Mucosa of rectum (tissue), 2 donors: ENCODE measurements at regions not wholly inside any gene's neighbourhood (a gene's known extent, or its start where the extent isn't known, plus 50 kb on each side); places are given as distances from the start of the nearest gene placed in this dataset.

Experiments
- H3K27ac ChIP-seq, 2 donors: one replicate each; pipeline ENCODE4 v1.7.0; 2013; ENCODE audit warnings: inconsistent platforms in 2 of 2, low read depth in 2 of 2, low read length in 2 of 2
- H3K27me3 ChIP-seq, 2 donors: one replicate each; pipeline ENCODE4 v1.7.0; 2013; ENCODE audit warnings: low read length in 2 of 2; ENCODE audit not compliant: control insufficient read depth in 2 of 2, insufficient read depth in 2 of 2
- H3K36me3 ChIP-seq, 2 donors: one replicate each; pipeline ENCODE4 v1.7.0; 2013; ENCODE audit warnings: low read length in 2 of 2; ENCODE audit not compliant: control insufficient read depth in 2 of 2, insufficient read depth in 2 of 2
- H3K4me1 ChIP-seq, 2 donors: one replicate each; pipeline ENCODE4 v1.7.0; 2013; ENCODE audit warnings: low read length in 2 of 2, mild to moderate bottlenecking in 1 of 2; ENCODE audit not compliant: control insufficient read depth in 2 of 2, insufficient read depth in 2 of 2
- H3K4me3 ChIP-seq, 2 donors: one replicate each; pipeline ENCODE4 v1.7.0; 2013; ENCODE audit warnings: low read length in 2 of 2
- H3K9ac ChIP-seq, 2 donors: one replicate each; pipeline ENCODE4 v1.7.0; 2013; ENCODE audit warnings: low read length in 2 of 2, low read depth in 1 of 2, mild to moderate bottlenecking in 1 of 2
- H3K9me3 ChIP-seq, 2 donors: one replicate each; pipeline ENCODE4 v1.7.0; 2013; ENCODE audit warnings: low read length in 2 of 2; ENCODE audit not compliant: control insufficient read depth in 2 of 2
- donor health status: healthy.
- donor health status: Normal muscosa, but diverticular disease.

GRCh38 chr4:130322439-130322838 is 1226.5 kb downstream of the C4orf33 start:
- Histone ChIP-seq H3K4me3 (no peak overlapping the region), H3K36me3 (no peaks in the 10 kb centered on the region), H3K9ac (no peak overlapping the region), H3K9me3 (no peaks in the 10 kb centered on the region), H3K4me1 (no peaks in the 10 kb centered on the region), H3K27me3 (no peaks in the 10 kb centered on the region), H3K27ac (no peak overlapping the region)

- Histone ChIP-seq H3K9ac (no peak overlapping the region), H3K9me3 (no peaks in the 10 kb centered on the region), H3K36me3 (no peaks in the 10 kb centered on the region), H3K27me3 (no peaks in the 10 kb centered on the region), H3K27ac (no peak overlapping the region), H3K4me3 (no peak overlapping the region), H3K4me1 (no peaks in the 10 kb centered on the region)
Observed at GRCh38 chr4:130329036-130329435, 1233.1 kb downstream of the C4orf33 start.

GRCh38 chr4:130333241-130333759 is 1237.3 kb downstream of the C4orf33 start:
- Histone ChIP-seq H3K27me3 (no peaks in the 10 kb centered on the region), H3K4me3 (no peak overlapping the region), H3K36me3 (no peaks in the 10 kb centered on the region), H3K9ac (no peak overlapping the region), H3K27ac (no peak overlapping the region), H3K9me3 (no peaks in the 10 kb centered on the region), H3K4me1 (no peaks in the 10 kb centered on the region)

- H3K9me3 ChIP-seq: no peaks in the 10 kb centered on the region
- no peaks in the 10 kb centered on the region for H3K4me1 ChIP-seq
- H3K4me3 ChIP-seq: no peak overlapping the region
- H3K27ac ChIP-seq: no peak overlapping the region
- H3K36me3 ChIP-seq: no peaks in the 10 kb centered on the region
- H3K27me3 ChIP-seq: no peaks in the 10 kb centered on the region
- no peak overlapping the region for H3K9ac ChIP-seq
Observed at GRCh38 chr4:130335417-130336194, 1239.7 kb downstream of the C4orf33 start.

- no peaks in the 10 kb centered on the region for H3K36me3 ChIP-seq
- H3K9ac ChIP-seq: no peak overlapping the region
- H3K27ac ChIP-seq: no peak overlapping the region
- H3K9me3 ChIP-seq: no peaks in the 10 kb centered on the region
- H3K4me3 ChIP-seq: no peak overlapping the region
- no peaks in the 10 kb centered on the region for H3K4me1 ChIP-seq
- H3K27me3 ChIP-seq: no peaks in the 10 kb centered on the region
Observed at GRCh38 chr4:130336585-130337217, 1240.7 kb downstream of the C4orf33 start.

- Histone ChIP-seq H3K36me3 (no peaks in the 10 kb centered on the region), H3K9me3 (no peaks in the 10 kb centered on the region)
Observed at GRCh38 chr4:130338851-130339250, 1242.9 kb downstream of the C4orf33 start.

GRCh38 chr4:130349745-130350144 is 1253.8 kb downstream of the C4orf33 start:
- no peaks in the 10 kb centered on the region for H3K4me1 ChIP-seq
- no peak overlapping the region for H3K9ac ChIP-seq
- H3K9me3 ChIP-seq: no peaks in the 10 kb centered on the region
- H3K27ac ChIP-seq: no peak overlapping the region
- H3K36me3 ChIP-seq: no peaks in the 10 kb centered on the region
- no peaks in the 10 kb centered on the region for H3K27me3 ChIP-seq
- no peak overlapping the region for H3K4me3 ChIP-seq

More at GRCh38 chr4:130338851-130339250, 1242.9 kb downstream of the C4orf33 start:
- Histone ChIP-seq H3K4me1 (no peaks in the 10 kb centered on the region), H3K27me3 (no peaks in the 10 kb centered on the region), H3K27ac (no peak overlapping the region), H3K9ac (no peak overlapping the region), H3K4me3 (no peak overlapping the region)

- Histone ChIP-seq H3K4me1 (no peaks in the 10 kb centered on the region), H3K9me3 (no peaks in the 10 kb centered on the region), H3K27me3 (no peaks in the 10 kb centered on the region), H3K4me3 (no peak overlapping the region), H3K9ac (no peak overlapping the region), H3K36me3 (no peaks in the 10 kb centered on the region), H3K27ac (no peak overlapping the region)
Observed at GRCh38 chr4:130356873-130357272, 1260.9 kb downstream of the C4orf33 start.

- Histone ChIP-seq H3K27me3 (no peaks in the 10 kb centered on the region), H3K4me3 (no peak overlapping the region), H3K9me3 (no peaks in the 10 kb centered on the region)
Observed at GRCh38 chr4:130359542-130359941, 1263.6 kb downstream of the C4orf33 start.

GRCh38 chr4:130361616-130362015 is 1265.7 kb downstream of the C4orf33 start:
- no peak overlapping the region for H3K27ac ChIP-seq

More at GRCh38 chr4:130359542-130359941, 1263.6 kb downstream of the C4orf33 start:
- Histone ChIP-seq H3K9ac (no peak overlapping the region), H3K4me1 (no peaks in the 10 kb centered on the region), H3K27ac (no peak overlapping the region), H3K36me3 (no peaks in the 10 kb centered on the region)

More at GRCh38 chr4:130361616-130362015, 1265.7 kb downstream of the C4orf33 start:
- Histone ChIP-seq H3K36me3 (no peaks in the 10 kb centered on the region), H3K9ac (no peak overlapping the region), H3K4me3 (no peak overlapping the region), H3K27me3 (no peaks in the 10 kb centered on the region), H3K9me3 (no peaks in the 10 kb centered on the region), H3K4me1 (no peaks in the 10 kb centered on the region)
